ENCODE measurements at regions not wholly inside any gene's neighbourhood (a gene's known extent, or its start where the extent isn't known, plus 50 kb on each side); places are given as distances from the start of the nearest gene placed in this dataset.

DNA sequence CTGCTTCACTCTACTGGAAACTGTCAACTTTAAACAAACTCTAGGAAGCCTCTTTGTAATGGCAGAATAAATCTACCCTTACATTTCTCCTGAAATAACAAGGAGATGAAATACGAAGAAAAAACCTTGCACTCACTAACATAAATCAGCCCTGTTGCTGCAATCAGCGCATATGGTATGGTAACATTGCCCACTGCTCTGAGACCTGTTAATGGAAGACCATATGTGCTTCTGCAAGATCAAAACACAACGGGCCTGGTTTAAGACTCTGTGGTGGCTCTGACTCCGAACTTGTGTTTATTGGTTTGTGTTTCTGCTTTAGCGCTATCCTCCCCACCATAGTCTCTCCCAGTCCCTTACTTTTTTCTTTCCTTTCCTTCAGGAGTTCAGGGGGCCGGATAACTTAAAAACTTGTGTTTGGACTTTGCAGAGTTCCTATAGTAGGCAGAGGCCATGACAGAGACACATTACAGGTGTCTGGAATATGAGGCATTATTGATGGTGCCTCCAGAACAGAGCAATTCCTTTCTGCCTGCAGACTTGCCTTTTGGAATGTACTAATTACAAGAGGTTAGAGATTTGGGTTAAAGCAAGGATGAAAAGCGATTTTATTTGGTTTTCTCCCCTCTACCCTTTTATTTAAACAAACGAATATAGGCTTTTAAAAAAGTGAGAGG, 110.8 kb downstream of the PSAT1 start:
- TF ChIP-seq GATA2 (IDR thresholded peaks at IDR 0.05; ENCODE audit: low read depth, low read length) (no peak), GATA3 (IDR thresholded peaks at IDR 0.05; ENCODE audit: low read depth, low read length) (no peak)

Data from SH-SY5Y (cell line).